Liver (tissue), 7 donors: ENCODE measurements at regions not wholly inside any gene's neighbourhood (a gene's known extent, or its start where the extent isn't known, plus 50 kb on each side); places are given as distances from the start of the nearest gene placed in this dataset.
A peak's percentile ranks its signal among the peaks of the same experiment; 100 is the strongest.
"Not testable (repeated sequence)": the region's sequence is repeated elsewhere in the genome, so short reads cannot be mapped to it uniquely, and the experiment has no call there.

Source experiments
- DNase-seq: peaks from one replicate; pipeline ENCODE4 v3.0.0-alpha.2; 2017; ENCODE audit warnings: low spot score
- H3K27ac ChIP-seq, 2 donors: one replicate each; pipeline ENCODE4 v1.7.0; 2013; ENCODE audit warnings: inconsistent platforms in 2 of 2, low read length in 2 of 2, control low read depth in 1 of 2, low read depth in 1 of 2, mild to moderate bottlenecking in 1 of 2
- H3K27me3 ChIP-seq, 4 donors: one replicate each; pipeline versions ENCODE4 v1.6.1 to v1.7.0; 2013; ENCODE audit warnings: low read length in 3 of 4, inconsistent platforms in 1 of 4, mild to moderate bottlenecking in 1 of 4, moderate library complexity in 1 of 4; ENCODE audit not compliant: control insufficient read depth in 4 of 4, insufficient read depth in 4 of 4
- H3K36me3 ChIP-seq, 4 donors: one replicate each; pipeline versions ENCODE4 v1.6.1 to v1.7.0; 2013; ENCODE audit warnings: low read length in 3 of 4, mild to moderate bottlenecking in 3 of 4, low read depth in 1 of 4, moderate library complexity in 1 of 4; ENCODE audit not compliant: control insufficient read depth in 4 of 4, insufficient read depth in 3 of 4
- H3K4me1 ChIP-seq, 4 donors: one replicate each; pipeline versions ENCODE4 v1.6.1 to v1.7.0; 2013; ENCODE audit warnings: low read length in 3 of 4, mild to moderate bottlenecking in 3 of 4, moderate library complexity in 1 of 4; ENCODE audit not compliant: control insufficient read depth in 4 of 4, insufficient read depth in 4 of 4
- H3K4me3 ChIP-seq, 3 donors: one replicate each; pipeline versions ENCODE4 v1.6.1 to v1.7.0; 2013; ENCODE audit warnings: low read length in 3 of 3, control low read depth in 1 of 3, low read depth in 1 of 3, mild to moderate bottlenecking in 1 of 3
- H3K9ac ChIP-seq, 2 donors: one replicate each; pipeline ENCODE4 v1.7.0; 2013; ENCODE audit warnings: low read length in 2 of 2, mild to moderate bottlenecking in 2 of 2, moderate library complexity in 2 of 2, control low read depth in 1 of 2, low read depth in 1 of 2
- H3K9me3 ChIP-seq, 4 donors: one replicate each; pipeline versions ENCODE4 v1.6.1 to v1.7.0; 2013; ENCODE audit warnings: low read length in 3 of 4; ENCODE audit not compliant: control insufficient read depth in 4 of 4
- ATF3 ChIP-seq: IDR thresholded peaks from 2 replicates; pipeline ENCODE4 v1.6.1; 2016; ENCODE audit warnings: antibody characterized with exemption
- FOXA2 ChIP-seq: IDR thresholded peaks from 2 replicates; pipeline ENCODE4 v1.6.1; 2016; ENCODE audit warnings: antibody characterized with exemption
- GABPA ChIP-seq, 2 donors: IDR thresholded peaks in 1 of 2; conservative IDR thresholded peaks in 1 of 2; 2 replicates each; pipeline ENCODE4 v1.6.1; 2016; ENCODE audit warnings: antibody characterized with exemption in 2 of 2, mild to moderate bottlenecking in 1 of 2, moderate library complexity in 1 of 2
- HNF4A ChIP-seq, 2 donors: conservative IDR thresholded peaks; 2 replicates each; pipeline ENCODE4 v1.6.1; 2016; ENCODE audit warnings: antibody characterized with exemption in 2 of 2, mild to moderate bottlenecking in 2 of 2
- HNF4G ChIP-seq: IDR thresholded peaks from 2 replicates; pipeline ENCODE4 v1.6.1; 2016; ENCODE audit warnings: antibody characterized with exemption
- JUND ChIP-seq, 2 donors: IDR thresholded peaks; 2 replicates each; pipeline ENCODE4 v1.6.1; 2016; ENCODE audit warnings: antibody characterized with exemption in 2 of 2
- MAX ChIP-seq: IDR thresholded peaks from 2 replicates; pipeline ENCODE4 v1.6.1; 2016; ENCODE audit warnings: antibody characterized with exemption
- NR2F2 ChIP-seq: IDR thresholded peaks from 2 replicates; pipeline ENCODE4 v1.6.1; 2016; ENCODE audit warnings: antibody characterized with exemption
- RAD21 ChIP-seq, 2 donors: IDR thresholded peaks; 2 replicates each; pipeline ENCODE4 v1.6.1; 2016; ENCODE audit warnings: antibody characterized with exemption in 2 of 2, mild to moderate bottlenecking in 2 of 2
- REST ChIP-seq: IDR thresholded peaks from 2 replicates; pipeline ENCODE4 v1.6.1; 2016; ENCODE audit warnings: antibody characterized with exemption, mild to moderate bottlenecking
- RXRA ChIP-seq, 2 donors: IDR thresholded peaks; 2 replicates each; pipeline ENCODE4 v1.6.1; 2017 to 2018; ENCODE audit warnings: antibody characterized with exemption in 2 of 2, mild to moderate bottlenecking in 1 of 2
- SP1 ChIP-seq: IDR thresholded peaks from 2 replicates; pipeline ENCODE4 v1.6.1; 2018; ENCODE audit warnings: antibody characterized with exemption, mild to moderate bottlenecking
- TAF1 ChIP-seq: conservative IDR thresholded peaks from 2 replicates; pipeline ENCODE4 v1.6.1; 2016; ENCODE audit warnings: antibody characterized with exemption, mild to moderate bottlenecking
- YY1 ChIP-seq: IDR thresholded peaks from 2 replicates; pipeline ENCODE4 v1.6.1; 2016; ENCODE audit warnings: antibody characterized with exemption, mild to moderate bottlenecking
- WGBS: extraction: QIAGEN DNeasy Blood & Tissue Kit; methylation state at CpG from one replicate; pipeline ENCODE4 v1.1.7; 2013; 5-methylcytosine and 5-hydroxymethylcytosine counted together
- TF ChIP-seq, protein P1 (sequence below): IDR thresholded peaks from 2 replicates; pipeline ENCODE4 v1.6.1; 2016; ENCODE audit warnings: antibody characterized with exemption
- donor health status: healthy.
- donor health status: healthy.
- donor health status: healthy.
- donor health status: healthy.

GRCh38 chr9:20236676-20237075, 385.6 kb downstream of the MLLT3 start:
- DNase-seq = no peak
- TF ChIP-seq ATF3 (no peak), GABPA (IDR thresholded peaks at IDR 0.05 in 1 of 2, conservative IDR thresholded peaks at IDR 0.05 in 1 of 2) (no peak), YY1 (no peak), SP1 (no peak)
- 42% methylated on average over 4 of the region's 4 CpGs for WGBS
- no peaks in the 10 kb centered on the region for H3K27me3 ChIP-seq
- H3K9me3 ChIP-seq = no peaks in the 10 kb centered on the region
- no peak overlapping the region for H3K27ac ChIP-seq
- no peaks in the 10 kb centered on the region for H3K4me1 ChIP-seq
- H3K36me3 ChIP-seq = no peaks in the 10 kb centered on the region
- H3K4me3 ChIP-seq = no peak overlapping the region
- H3K9ac ChIP-seq = no peak overlapping the region

GRCh38 chr9:20235206-20235605, 387.1 kb downstream of the MLLT3 start:
- not testable (repeated sequence) for H3K36me3 ChIP-seq, H3K4me3 ChIP-seq, H3K9me3 ChIP-seq, H3K27me3 ChIP-seq, H3K27ac ChIP-seq, H3K9ac ChIP-seq, DNase-seq, H3K4me1 ChIP-seq
- 91% methylated on average over 11 of the region's 11 CpGs for WGBS

DNA sequence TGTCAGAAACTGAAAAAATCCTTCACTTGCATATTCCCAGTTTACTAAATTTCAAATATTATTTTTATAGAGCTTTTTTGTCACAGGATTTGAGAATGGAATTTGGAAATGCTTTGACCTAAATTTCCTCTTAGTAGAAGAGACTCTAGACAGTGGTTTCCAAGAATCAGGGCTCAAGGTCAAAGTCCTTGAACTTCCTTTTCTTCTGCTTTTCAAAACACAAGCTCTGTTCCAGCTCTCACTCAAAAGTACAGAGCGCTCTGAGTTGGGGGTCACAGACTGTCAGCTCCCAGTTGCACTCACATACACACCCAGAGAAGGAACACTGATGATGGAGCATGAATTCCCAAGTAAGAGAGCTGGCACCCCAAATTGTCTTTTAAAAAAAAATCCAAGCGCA, 394.2 kb downstream of the MLLT3 start:
- Histone ChIP-seq H3K27ac (no peak overlapping the region), H3K9ac (no peak overlapping the region), H3K4me3 (no peak overlapping the region), H3K36me3 (no peaks in the 10 kb centered on the region), H3K27me3 (no peaks in the 10 kb centered on the region), H3K4me1 (no peaks in the 10 kb centered on the region), H3K9me3 (no peaks in the 10 kb centered on the region)
- 80% methylated on average over 2 of the region's 2 CpGs for WGBS
- TF ChIP-seq RXRA (IDR thresholded peaks at IDR 0.05) = peak in 1 of 2 donors; percentile 32
- TF ChIP-seq YY1 = no peak
- peak; percentile 84 for TF ChIP-seq NR2F2
- no peak for TF ChIP-seq HNF4A (conservative IDR thresholded peaks at IDR 0.05)
- no peak for TF ChIP-seq MAX
- no peak for DNase-seq

- DNase-seq = no peak
- H3K9ac ChIP-seq = no peak overlapping the region
- no peak overlapping the region for H3K4me3 ChIP-seq
- H3K27ac ChIP-seq = no peak overlapping the region
- H3K9me3 ChIP-seq = no peaks in the 10 kb centered on the region
- H3K4me1 ChIP-seq = no peaks in the 10 kb centered on the region
- no peaks in the 10 kb centered on the region for H3K27me3 ChIP-seq
- H3K36me3 ChIP-seq = no peaks in the 10 kb centered on the region
- 37% methylated on average over 2 of the region's 2 CpGs for WGBS
- TF ChIP-seq MAX (no peak), SP1 (no peak), HNF4G (no peak), GABPA (IDR thresholded peaks at IDR 0.05 in 1 of 2, conservative IDR thresholded peaks at IDR 0.05 in 1 of 2) (no peak), TAF1 (no peak), REST (no peak), NR2F2 (no peak), YY1 (no peak), RAD21 (IDR thresholded peaks at IDR 0.05) (no peak), JUND (IDR thresholded peaks at IDR 0.05) (no peak), FOXA2 (no peak), ATF3 (no peak), RXRA (IDR thresholded peaks at IDR 0.05) (no peak)
- TF ChIP-seq, protein P1, sequence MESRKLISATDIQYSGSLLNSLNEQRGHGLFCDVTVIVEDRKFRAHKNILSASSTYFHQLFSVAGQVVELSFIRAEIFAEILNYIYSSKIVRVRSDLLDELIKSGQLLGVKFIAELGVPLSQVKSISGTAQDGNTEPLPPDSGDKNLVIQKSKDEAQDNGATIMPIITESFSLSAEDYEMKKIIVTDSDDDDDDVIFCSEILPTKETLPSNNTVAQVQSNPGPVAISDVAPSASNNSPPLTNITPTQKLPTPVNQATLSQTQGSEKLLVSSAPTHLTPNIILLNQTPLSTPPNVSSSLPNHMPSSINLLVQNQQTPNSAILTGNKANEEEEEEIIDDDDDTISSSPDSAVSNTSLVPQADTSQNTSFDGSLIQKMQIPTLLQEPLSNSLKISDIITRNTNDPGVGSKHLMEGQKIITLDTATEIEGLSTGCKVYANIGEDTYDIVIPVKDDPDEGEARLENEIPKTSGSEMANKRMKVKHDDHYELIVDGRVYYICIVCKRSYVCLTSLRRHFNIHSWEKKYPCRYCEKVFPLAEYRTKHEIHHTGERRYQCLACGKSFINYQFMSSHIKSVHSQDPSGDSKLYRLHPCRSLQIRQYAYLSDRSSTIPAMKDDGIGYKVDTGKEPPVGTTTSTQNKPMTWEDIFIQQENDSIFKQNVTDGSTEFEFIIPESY = no peak
These were observed 395.0 kb downstream of the MLLT3 start for GRCh38 chr9:20227166-20227874.
